HG03159 (cell line): ENCODE measurements at regions not wholly inside any gene's neighbourhood (a gene's known extent, or its start where the extent isn't known, plus 50 kb on each side); places are given as distances from the start of the nearest gene placed in this dataset.

ENCODE experiments used
- ATAC-seq: cut with Tn5 transposase; IDR thresholded peaks from one replicate; pipeline ENCODE4 v1.9.1; 2021; ENCODE audit warnings: mild to moderate bottlenecking, moderate library complexity; ENCODE audit not compliant: unreplicated experiment

DNA sequence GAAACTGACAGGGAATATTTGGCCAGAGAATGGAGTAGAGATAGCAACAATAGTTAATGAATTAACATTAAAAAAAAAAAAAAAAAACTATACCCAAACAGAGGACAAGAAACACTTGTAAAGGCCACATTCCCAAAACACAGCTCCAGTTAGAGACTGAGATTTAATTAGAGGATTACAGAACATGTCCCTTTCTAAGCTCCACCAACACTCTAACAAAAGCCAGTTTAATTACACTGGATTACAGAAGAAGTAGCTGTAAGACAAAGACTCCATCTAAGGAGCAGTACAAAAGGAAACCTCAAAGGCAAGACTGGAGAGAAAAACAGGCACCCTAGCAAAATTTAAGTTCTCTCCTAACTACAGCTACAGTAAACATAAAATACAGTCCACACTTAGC, 1247.7 kb upstream of the AGA start:
- ATAC-seq, result no peak

DNA sequence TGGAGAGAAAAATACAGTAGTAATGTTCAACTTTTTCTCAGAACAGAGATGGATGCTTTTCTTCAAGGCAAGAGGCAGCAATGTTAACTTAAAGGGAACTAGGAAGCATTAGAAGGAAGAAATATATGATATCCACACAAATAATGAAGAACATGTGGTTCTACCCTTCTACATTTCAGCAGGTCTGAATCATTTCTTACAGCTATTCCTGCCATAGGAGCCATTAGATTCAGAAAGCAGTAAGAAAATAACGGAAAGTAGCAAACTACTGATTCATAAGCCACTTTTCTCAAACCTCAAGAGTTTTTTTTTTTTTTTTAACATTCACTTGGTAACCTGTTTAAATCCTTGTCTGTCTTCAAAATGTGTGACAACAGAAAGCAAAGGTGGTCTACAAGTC, 1251.6 kb upstream of the AGA start:
- ATAC-seq, result no peak

DNA sequence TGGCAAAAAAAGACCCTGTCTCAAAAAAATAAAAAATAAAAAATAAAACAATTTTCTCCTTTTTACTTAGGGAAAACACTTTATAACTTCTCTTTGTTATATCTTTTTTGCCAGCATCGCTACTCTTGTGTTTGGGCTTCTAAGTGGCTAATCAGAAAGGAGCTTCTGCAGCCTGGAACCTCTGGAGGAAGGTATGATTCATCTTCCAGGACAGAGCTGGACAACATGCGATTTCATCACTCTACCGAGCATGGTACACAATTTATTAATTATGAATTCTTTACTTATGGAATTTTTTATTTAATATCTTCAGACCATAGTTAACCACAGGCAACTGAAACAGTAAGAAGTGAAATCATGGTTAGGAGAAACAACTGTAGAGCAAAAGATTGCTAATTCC, 1254.3 kb upstream of the AGA start:
- no peak for ATAC-seq

DNA sequence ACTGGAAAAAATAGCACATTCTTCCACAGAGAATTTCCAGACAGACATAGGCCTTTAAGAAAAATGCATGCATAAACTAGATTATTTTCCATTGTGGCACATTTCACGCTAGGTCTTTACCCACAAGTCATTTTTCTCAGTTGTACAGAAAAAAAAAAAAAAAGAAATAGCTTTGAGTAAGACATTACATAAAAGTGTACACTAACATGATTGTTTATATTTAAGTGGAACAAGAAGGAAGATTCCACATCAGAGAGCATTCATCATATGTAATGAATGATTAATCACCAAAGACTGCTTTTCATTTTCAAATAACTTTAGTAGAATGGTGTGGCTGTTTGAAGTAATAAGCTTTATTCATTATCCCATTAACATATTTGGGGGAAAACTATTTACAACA, 1270.2 kb upstream of the AGA start:
- ATAC-seq, result no peak

DNA sequence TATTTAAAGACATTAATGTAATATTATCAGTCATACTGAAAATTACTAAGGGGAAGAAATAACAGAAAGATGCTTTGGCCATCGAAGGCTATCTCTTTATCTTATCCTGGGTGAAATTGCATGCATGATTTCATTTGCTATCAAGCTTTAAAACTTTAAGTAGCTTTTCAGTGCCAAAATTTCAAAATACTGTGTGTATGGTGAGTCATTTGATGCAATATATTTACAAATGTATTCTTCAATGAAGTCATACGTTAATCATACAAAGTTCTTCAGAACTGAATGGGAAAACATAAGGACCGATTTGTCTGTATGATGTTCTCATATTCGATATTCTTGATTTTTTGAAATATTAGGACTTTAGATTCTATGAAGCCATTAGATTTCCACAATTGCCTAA, 1295.8 kb upstream of the AGA start:
- ATAC-seq, result no peak

DNA sequence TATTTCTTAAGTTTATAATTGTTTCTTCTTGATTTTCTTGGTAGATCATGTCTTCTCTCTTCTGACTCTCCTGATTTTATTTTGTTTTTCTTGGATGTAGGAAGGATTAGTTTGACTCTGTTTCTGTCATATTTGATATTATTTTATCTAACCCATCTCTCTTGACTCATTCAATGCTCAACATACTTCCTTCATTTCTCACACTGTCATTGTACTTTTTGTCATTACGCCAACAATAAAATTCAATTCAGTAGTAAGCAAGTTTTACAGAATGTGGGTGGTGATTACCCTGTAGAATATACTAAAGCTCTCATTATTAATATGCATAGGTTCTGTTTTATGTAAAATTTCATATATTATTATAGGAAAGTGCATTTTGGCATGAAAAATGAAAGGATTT, 1303.0 kb upstream of the AGA start:
- ATAC-seq, result no peak

DNA sequence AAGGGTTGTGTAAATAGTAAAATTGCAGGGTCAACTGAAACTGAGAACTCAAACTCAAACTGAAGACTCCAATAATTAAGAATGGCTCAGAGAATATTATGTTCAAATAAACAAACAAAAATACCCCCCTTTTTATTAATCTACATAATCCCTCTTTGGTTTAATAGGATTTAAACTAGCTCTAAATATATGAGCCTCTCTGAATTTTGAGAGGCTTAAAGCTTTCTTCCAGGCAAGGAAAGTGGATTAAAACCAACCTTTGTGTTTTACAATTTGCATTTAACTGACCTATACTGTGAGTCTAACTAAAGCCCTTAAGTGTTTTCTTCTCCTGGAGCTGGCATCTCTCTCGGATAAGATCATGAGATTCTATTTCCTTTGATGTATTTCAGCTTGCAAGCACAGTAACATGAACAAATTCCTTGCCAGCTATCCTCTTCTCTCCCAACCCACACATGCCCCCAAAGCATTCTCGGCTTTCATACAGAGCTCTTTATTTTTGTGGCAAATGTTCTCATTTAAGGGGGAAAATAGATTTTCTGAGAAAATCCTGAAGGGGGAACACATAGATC, 1310.8 kb upstream of the AGA start:
- no peak for ATAC-seq

DNA sequence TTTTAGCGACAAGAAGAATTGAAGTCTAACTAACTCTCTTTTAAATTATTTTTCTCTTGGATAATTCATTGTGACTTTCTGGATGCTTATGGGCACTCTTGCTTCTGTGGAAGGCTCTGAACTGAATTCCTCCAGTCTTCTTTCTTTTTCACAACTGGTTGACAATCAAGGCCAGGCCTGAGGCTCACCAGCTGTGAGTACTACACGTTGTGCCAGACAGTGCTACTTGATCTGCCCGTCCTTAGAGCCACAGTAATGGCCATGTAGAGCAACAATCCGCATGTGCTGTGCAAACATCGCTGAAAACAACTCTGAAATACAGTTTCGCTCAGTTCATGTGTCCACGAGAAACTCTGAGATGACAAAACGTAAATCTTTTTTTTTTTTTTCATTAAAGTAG, 1336.3 kb upstream of the AGA start:
- no peak for ATAC-seq

DNA sequence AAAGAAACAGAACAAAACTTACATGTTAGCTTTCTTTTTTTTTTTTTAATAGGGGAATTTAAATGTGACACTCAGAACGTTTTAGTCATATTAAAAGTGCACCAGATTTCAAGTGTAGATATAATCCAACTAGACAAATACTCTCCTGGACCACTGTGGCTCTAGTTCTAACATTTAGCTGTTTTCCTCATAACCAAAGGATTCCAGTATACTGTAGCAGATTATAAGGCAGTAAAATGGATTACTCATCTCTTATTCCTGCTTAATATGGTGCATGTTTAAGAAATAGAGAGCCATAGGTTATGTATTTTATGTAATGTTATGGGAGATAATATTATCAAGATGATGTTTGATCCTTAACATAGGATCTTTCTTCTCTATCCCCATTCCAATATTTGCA, 1339.5 kb upstream of the AGA start:
- no peak for ATAC-seq

DNA sequence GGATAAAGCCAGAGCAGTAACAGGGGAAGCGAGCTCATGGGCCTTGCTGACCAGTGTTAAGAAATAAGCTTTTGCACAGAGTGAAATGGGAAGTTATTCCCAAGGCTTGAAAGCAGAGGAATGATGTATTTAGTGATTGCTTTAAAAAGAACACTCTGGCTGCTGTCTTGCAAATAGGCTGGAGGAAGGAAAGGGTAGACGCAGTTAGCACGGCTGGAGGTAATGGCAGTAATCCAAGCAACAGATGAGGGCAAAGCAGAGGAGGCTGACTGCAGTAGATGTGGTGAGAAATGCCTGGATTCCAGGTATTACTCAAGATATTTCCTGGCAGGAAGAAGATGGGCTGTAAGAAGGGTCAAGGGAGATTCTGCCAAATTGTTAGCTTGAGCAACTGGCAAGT, 1342.3 kb upstream of the AGA start:
- ATAC-seq, result no peak

DNA sequence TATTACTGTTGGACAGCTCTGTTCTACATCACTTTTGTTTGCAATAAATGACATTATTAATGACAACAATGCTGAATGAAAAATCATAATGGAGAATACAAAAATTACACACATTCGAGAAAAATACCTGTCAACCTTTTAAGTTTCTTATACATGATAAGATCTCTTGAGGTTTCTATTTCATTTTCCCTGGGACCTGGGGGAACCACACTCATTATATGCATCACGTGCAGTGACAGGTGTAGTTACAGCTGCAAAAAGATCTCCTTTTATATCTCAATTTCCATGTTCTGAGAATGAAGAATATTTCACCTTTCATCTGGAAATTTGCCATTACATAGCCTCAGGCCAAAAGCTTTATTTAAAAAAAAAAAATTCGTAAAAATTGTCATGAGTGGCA, 1347.0 kb upstream of the AGA start:
- ATAC-seq, result no peak

DNA sequence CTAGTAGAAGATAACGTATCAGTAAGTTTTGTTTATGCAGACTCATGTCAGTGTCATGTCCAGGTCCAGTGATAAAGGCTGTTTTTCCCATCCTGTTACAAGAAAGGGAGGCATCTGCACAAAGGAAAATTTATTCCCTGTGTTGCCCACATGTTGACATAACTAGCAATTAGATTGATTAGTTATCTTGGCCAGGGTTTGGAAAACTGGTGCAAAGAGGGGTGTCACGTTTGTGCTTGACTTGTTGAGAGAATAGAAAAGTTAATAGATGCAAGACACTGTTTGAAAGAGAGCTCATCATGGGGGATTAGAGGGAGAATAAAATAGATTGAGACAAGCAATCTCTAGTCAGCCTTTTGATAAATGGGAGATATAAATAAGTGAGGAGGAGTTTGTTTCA, 1357.0 kb upstream of the AGA start:
- ATAC-seq, result no peak

DNA sequence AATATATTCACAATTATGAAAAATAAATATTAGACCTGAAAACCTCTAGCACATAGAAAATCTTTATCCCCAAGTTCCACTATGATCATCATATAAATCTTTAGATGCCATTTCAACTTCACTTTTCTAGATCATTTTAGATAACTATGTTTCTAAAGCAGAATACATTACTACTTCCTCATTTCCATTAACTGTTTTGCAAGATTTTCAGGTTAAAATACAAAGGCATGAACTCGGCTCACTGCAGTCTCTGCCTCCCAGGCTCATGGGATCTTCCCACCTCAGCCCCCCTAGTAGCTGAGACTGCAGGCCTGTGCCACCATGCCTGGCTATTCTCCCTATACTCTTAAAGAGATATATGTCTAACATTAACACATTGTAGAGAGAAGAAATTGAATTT, 1365.9 kb upstream of the AGA start:
- no peak for ATAC-seq

DNA sequence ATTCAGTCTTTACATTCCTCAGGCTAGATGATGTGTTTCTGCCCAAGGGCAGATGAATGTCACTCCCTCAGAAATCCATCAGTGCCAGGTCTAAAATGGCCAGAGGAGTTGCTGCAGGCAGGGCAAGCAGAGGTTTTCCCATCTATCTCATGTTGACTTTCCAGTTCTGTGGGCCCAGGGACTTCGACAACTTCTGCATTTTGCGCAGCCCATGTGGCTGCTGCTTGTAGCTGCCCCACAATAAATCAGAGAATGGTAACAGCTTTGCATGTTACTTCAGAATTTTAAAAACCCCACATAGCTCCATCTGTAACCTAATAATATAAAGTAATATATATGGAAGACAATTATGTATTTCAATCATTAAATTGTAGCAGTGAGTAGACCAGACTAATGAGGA, 1367.7 kb upstream of the AGA start:
- ATAC-seq, result no peak

DNA sequence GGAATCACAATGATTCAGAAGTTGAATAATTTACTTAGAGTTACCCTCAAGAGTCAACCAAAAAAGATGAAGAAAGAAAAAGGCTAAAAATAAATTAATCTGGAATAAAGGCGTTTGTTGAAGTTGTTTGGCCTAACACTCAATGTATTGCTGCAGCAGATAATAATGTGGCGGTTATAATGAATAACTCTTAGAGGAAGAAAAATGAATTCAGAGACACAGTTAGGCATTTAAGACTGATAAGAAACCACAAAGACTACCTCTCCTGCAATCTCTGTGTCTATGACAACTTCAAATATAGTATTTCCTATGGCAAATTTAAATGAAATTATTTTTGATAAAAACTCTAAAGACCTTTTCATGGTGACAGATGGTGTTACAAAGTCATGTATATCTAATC, 1369.1 kb upstream of the AGA start:
- no peak for ATAC-seq

DNA sequence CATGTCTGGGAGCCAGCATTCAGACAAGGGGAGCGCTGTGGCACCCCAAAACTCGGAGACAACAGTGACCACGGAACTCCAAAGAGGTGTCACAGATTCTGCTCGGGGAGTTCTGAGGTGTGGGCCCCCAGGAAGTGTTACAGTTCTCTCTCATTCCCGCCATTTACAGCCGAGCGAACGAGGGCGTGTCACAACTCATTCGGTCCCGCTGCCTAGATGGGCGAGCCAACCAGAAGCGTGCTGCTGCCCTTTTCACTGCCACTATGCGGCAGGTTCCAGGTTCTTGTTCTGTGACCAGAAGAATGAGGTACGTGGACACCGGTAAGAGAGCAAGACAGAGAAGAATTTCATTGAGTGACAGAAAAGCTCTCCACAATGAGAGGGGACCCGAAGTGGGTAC, 1370.6 kb upstream of the AGA start:
- no peak for ATAC-seq

DNA sequence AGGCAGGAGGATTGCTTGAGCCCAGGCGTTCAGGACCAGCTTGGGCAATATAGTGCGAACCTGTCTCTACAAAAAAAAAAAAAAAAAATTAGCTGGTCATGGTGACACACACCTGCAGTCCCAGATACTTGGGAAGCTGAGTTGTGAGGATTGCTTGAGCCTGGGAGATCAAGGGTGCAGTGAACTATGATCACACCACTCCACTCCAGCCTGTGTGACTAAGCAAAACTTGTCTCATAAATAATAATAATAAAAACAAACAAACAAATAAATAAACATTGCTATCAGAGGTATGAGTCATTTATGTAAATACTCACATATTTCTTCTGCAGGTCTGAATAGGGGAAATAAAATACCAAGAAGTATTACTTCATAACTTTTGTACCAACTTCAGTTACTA, 1372.7 kb upstream of the AGA start:
- no peak for ATAC-seq

DNA sequence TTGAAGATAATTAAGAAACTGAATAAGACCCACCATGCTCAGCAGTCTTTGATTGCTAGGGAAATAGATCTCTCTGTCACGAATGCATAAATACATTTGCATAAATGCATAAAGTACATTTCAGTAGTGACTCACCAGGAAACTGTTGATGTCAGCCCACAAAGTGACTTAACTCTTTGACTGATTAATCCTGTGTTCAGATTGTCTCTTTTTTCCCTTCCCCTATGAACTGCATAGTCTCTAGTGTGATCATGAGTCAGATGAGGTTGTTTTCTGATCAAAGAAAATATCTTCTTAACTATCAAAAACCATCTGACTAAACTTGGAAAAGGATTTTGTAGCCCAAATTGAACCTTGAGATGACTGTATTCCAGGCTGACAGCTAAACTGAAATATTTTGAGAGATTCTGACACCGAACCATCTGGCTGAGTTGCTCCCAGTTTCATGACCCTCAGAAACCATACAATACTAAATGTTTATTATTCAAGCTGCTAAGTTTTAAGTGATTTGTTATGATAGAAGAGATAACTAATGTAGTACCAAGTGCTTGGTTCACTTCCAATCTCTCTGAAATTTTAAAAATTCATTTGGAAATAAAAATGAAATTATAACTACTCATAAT, 1381.5 kb upstream of the AGA start:
- ATAC-seq, result no peak

DNA sequence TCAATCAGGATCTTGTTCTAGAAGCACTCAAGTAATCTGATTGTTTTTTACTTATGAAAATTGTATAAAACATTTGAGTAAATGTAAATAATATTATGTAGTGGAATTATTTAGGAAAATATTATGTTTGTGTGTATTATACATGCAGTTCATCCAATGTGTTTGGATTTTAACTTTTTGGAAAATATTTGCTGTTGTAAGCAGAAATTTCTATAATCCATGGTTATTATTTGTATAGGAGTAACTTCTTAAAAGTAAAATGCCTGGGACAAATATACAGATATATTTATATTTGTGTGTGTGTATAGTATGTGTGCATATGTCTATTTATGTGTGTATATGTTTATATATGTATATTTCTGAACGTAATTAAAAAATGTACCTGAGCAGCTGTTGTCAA, 1394.6 kb upstream of the AGA start:
- no peak for ATAC-seq

DNA sequence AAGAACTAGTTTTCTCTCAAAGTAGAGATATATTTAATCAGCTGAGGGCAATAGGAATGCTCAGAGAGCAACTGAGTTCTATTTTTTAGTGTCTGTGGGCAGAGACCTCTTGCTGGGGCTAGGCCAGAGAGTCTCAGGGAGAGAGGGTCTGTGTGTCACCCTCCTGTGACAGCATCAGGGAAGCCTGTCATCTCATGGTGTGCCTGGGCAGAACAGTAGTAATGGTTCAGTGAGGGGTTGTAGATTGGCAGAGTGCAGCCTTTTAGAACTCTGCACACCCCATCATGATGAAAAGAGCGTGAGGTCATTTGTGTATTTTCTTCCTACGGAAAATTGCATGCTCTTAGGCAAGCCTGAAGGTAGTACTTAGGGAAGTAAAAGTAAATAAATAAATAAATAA, 1396.5 kb upstream of the AGA start:
- ATAC-seq, result no peak

DNA sequence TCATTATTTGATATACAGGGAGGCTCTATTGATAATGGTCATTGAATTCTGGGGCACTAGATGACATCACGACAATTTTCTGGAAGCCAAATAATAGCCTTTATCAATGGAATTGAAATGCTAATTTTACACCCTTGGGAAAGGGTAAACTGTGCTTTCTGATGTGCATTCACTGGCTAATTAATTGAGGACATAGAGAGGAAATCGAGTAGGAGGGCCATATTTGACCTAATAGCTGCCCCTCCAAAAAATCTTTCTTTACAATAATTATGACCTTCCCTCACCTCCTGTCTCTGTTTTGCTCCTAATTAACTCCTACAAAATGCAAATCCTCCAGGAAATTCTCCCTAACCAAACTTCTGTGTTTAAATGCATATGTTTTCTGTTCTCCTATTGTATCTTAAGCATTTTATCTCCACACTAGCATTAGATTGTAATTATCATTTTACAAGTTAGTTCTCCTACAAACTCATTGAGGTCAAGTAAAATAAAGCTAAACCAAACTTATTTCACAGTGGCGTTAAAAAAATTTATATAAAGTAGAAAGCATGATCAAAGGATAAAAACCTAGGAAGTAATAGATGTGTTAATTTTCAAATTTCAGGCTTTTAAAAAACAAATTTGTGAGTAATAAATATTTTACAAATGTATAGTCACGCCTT, 1414.0 kb upstream of the AGA start:
- ATAC-seq, result no peak

DNA sequence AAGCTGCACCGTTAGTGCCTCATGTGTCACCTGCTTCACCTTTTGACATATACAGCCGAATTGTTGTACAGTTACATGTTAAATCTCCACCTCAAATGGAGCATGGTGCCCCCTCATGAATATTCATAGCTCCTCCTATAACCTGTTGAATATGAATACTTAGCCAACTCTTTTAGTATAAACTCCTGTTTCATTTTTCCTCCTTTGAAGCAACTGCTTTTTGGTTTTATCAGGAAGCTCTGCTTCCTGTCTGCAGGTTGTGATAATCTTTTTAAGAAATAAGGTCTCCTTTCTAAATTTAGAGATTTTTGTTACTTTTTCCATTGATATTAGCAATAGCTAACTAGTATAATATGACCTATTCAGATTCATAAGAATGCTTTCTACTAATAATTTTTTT, 1429.2 kb upstream of the AGA start:
- ATAC-seq, result no peak

DNA sequence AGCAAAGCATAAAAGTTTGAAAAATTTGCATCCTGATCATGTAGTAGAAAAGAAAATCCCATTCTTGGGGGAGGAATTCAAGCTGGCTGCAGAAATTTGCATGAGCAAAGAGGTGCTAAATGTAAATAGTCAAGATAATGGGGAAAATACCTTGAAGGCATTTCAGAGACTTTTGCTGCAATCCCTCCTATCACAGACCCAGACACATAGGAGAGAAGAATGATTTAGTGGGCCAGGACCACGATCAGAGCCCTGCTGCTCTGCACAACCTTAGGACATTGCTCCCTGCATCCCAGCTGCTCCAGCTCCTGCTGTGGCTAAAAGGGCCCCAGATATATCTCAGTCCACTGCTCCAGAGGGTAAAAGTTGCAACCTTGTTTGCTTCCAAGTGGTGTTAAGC, 1439.7 kb upstream of the AGA start:
- no peak for ATAC-seq
